ENCODE measurements at regions not wholly inside any gene's neighbourhood (a gene's known extent, or its start where the extent isn't known, plus 50 kb on each side); places are given as distances from the start of the nearest gene placed in this dataset.

DNA sequence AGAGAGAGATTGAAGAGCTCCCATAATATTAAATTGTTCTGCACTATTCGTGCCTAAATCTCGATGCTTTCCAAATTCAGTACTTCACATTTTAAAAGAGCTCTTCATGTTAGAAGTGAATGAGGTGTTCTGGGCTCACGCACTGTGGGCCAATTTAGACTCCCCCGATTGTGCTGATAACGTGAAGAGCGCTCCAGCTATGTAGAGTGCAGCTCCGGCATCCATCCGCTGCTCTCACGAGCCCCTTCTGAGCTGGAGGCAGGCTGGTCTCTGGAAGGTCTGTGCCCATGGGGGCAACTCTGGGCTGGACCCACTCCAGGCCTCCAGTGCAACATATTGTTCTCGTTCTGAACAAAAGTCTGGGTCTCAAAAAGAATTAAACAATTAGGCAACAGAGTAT is 692.6 kb downstream of the VRK1 start:
- no peak overlapping the region for H3K4me3 ChIP-seq (ENCODE audit: control insufficient read depth, low read depth, low read length)
- TF ChIP-seq, protein P1, sequence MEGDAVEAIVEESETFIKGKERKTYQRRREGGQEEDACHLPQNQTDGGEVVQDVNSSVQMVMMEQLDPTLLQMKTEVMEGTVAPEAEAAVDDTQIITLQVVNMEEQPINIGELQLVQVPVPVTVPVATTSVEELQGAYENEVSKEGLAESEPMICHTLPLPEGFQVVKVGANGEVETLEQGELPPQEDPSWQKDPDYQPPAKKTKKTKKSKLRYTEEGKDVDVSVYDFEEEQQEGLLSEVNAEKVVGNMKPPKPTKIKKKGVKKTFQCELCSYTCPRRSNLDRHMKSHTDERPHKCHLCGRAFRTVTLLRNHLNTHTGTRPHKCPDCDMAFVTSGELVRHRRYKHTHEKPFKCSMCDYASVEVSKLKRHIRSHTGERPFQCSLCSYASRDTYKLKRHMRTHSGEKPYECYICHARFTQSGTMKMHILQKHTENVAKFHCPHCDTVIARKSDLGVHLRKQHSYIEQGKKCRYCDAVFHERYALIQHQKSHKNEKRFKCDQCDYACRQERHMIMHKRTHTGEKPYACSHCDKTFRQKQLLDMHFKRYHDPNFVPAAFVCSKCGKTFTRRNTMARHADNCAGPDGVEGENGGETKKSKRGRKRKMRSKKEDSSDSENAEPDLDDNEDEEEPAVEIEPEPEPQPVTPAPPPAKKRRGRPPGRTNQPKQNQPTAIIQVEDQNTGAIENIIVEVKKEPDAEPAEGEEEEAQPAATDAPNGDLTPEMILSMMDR (conservative IDR thresholded peaks at IDR 0.05; ENCODE audit: control insufficient read depth, insufficient read depth, low read depth, low read length), result no peak
- no peak for DNase-seq (ENCODE audit: low read depth)

DNA sequence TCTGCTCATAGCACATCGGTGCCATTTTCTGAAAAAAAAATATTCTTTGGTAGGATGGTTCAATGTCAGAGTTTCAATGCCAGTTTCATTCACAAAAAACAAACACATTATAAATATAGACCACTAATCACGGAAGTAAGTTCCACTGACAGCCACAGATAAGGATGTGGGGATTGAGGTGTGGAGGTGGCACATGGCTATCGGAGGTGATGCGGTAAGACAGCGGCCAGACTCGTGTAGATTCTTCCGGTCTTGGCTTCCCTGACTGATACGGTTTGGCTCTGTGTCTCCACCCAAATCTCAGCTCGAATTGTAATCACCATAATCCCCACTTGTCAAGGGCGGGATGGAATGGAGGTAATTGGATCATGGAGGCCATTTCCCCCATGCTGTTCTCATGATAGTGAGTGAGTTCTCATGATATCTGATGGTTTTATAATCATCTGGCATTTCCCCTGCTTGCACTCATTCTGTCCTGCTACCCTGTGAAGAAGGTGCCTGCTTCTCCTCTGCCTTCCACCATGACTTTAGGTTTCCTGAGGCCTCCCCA is 693.4 kb downstream of the VRK1 start:
- TF ChIP-seq, protein P1 (conservative IDR thresholded peaks at IDR 0.05; ENCODE audit: control insufficient read depth, insufficient read depth, low read depth, low read length), result no peak
- DNase-seq (ENCODE audit: low read depth), result no peak
- no peak overlapping the region for H3K4me3 ChIP-seq (ENCODE audit: control insufficient read depth, low read depth, low read length)

GRCh38 chr14:97491697-97492096 is 694.5 kb downstream of the VRK1 start:
- no peak for DNase-seq (ENCODE audit: low read depth)
- TF ChIP-seq, protein P1 (conservative IDR thresholded peaks at IDR 0.05; ENCODE audit: control insufficient read depth, insufficient read depth, low read depth, low read length), result no peak
- no peak overlapping the region for H3K4me3 ChIP-seq (ENCODE audit: control insufficient read depth, low read depth, low read length)

DNA sequence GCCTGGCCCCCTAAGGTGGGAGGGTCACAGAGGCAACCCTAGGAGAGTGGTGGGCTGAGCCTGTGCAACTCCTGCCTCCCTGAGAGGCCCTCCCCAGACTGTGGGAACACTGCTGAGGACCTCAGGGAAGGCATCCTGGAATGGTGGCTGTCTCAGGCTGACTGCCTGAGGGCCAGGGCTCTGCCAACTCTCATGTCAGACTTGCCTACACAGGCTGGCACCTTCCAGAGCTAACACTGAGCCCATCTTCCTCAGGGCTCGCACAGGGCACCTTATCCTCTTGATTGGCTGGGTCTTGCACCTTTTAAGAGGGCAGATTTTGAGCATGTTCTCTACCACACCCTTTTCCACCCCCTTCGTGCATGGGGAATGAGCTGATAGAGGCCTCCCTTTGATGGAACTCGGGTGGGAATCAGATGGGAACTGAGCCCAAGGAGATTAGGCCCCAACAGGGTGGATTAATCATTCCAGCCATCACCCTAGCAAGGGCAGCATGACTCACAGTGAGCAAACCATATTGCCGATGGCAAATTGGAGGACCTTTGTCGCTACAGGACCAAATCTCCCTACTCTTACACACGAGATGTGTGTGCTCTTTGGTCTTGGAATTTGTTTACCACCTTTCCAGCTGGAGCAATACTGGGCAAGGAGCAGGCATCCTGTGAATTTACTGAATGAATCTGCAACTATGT is 702.8 kb downstream of the VRK1 start:
- DNase-seq (ENCODE audit: low read depth), result no peak
- TF ChIP-seq, protein P1 (conservative IDR thresholded peaks at IDR 0.05; ENCODE audit: control insufficient read depth, insufficient read depth, low read depth, low read length), result no peak
- no peak overlapping the region for H3K4me3 ChIP-seq (ENCODE audit: control insufficient read depth, low read depth, low read length)

GRCh38 chr14:97506626-97507025 is 709.4 kb downstream of the VRK1 start:
- DNase-seq (ENCODE audit: low read depth), result no peak
- no peak overlapping the region for H3K4me3 ChIP-seq (ENCODE audit: control insufficient read depth, low read depth, low read length)
- TF ChIP-seq, protein P1 (conservative IDR thresholded peaks at IDR 0.05; ENCODE audit: control insufficient read depth, insufficient read depth, low read depth, low read length), result no peak

DNA sequence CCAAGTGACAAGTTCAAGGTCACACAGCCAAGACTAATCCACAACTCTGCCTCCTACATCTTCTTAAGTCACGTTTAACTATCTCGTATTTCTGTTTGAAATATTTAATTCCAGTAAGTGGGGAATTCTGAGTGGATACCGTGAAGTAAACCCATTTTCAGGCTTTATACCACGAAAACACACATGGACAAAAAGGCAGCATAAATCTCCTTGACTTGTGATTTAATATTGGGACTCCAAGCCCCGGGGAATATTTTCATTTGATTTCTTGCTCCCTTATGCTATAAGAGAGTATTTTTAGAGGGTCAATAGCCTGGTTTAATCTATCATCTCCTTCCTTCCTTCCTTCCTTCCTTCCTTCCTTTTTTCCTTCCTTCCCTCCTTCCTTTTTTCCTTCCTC is 716.7 kb downstream of the VRK1 start:
- H3K4me3 ChIP-seq (ENCODE audit: control insufficient read depth, low read depth, low read length), result no peak overlapping the region
- DNase-seq (ENCODE audit: low read depth), result no peak
- TF ChIP-seq, protein P1 (conservative IDR thresholded peaks at IDR 0.05; ENCODE audit: control insufficient read depth, insufficient read depth, low read depth, low read length), result no peak

Measured in fibroblast of mammary gland (primary cell).